ENCODE measurements at regions not wholly inside any gene's neighbourhood (a gene's known extent, or its start where the extent isn't known, plus 50 kb on each side); places are given as distances from the start of the nearest gene placed in this dataset.
"Not testable (repeated sequence)": the region's sequence is repeated elsewhere in the genome, so short reads cannot be mapped to it uniquely, and the experiment has no call there.

DNA sequence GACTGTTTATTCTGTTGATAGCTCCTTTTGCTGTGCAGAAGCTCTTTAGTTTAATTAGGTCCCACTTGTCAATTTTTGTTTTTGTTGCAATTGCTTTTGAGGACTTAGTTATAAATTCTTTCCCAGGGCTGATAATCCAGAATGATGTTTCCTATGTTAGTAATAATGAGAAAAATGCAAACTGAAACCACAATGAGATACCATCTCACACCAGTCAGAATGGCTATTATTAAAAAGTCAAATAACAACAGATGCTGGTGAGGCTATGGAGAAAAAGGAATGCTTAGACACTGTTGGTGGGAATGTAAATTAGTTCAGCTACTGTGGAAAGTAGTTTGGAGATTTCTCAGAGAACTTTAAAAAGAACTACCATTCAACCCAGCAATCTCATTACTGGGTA lies 793.0 kb downstream of the EPHA4 start:
- H3K36me3 ChIP-seq (ENCODE audit: control insufficient read depth in 2 of 2, insufficient read depth in 1 of 2, low read length in 2 of 2); H3K9me3 ChIP-seq (ENCODE audit: control insufficient read depth, insufficient read depth, low read depth, low read length); CTCF ChIA-PET; POLR2A ChIA-PET; H3K27ac ChIP-seq (ENCODE audit: extremely low read depth, low read depth, low read length); H3K4me1 ChIP-seq (ENCODE audit: control insufficient read depth, insufficient read depth, low read length); H3K4me3 ChIP-seq (ENCODE audit: low read depth, low read length): not testable (repeated sequence)

DNA sequence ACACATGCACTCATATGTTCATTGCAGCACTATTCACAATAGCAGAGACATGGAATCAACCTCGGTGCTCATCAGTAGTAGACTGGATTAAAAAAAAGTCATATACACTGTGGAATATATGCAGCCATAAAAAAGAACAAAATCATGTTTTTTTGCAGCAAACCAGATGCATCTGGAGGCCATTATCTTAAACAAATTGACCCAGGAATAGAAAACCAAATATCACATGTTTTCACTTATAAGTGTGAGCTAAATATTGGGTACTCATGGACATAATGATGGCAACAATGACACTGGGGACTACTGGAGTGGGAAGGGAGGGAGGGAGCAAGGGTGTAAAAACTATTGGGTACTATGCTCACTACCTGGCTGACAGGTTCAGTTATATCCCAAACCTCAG lies 792.6 kb downstream of the EPHA4 start:
- POLR2A ChIA-PET, result no interaction called here
- Histone ChIP-seq H3K4me3 (ENCODE audit: low read depth, low read length) (no peak overlapping the region), H3K9me3 (ENCODE audit: control insufficient read depth, insufficient read depth, low read depth, low read length) (no peaks in the 10 kb centered on the region), H3K4me1 (ENCODE audit: control insufficient read depth, insufficient read depth, low read length) (no peaks in the 10 kb centered on the region), H3K36me3 (ENCODE audit: control insufficient read depth in 2 of 2, insufficient read depth in 1 of 2, low read length in 2 of 2) (no peaks in the 10 kb centered on the region), H3K27ac (ENCODE audit: extremely low read depth, low read depth, low read length) (no peak overlapping the region)
- CTCF ChIA-PET, result no interaction called here
- TF ChIP-seq GLI2 (tag by site-specific recombination; IDR thresholded peaks at IDR 0.05; ENCODE audit: borderline replicate concordance, low read depth) (no peak), BCL11B (tag by site-specific recombination; IDR thresholded peaks at IDR 0.05; ENCODE audit: low read depth) (no peak), ZNF626 (tag by site-specific recombination; IDR thresholded peaks at IDR 0.05) (no peak), ZNF660 (tag by site-specific recombination; IDR thresholded peaks at IDR 0.05) (no peak), ZBTB1 (tag by site-specific recombination; IDR thresholded peaks at IDR 0.05) (no peak), ZBTB7A (tag by site-specific recombination; IDR thresholded peaks at IDR 0.05; ENCODE audit: low read depth) (no peak), ZIC2 (tag by site-specific recombination; IDR thresholded peaks at IDR 0.05) (no peak), ZNF433 (tag by site-specific recombination; IDR thresholded peaks at IDR 0.05; ENCODE audit: low read depth) (no peak), ZFHX2 (tag by site-specific recombination; conservative IDR thresholded peaks at IDR 0.05) (no peak), ZNF274 (IDR thresholded peaks at IDR 0.05; ENCODE audit: low read length) (no peak), ZNF274 (tag by site-specific recombination; IDR thresholded peaks at IDR 0.05; ENCODE audit: borderline replicate concordance) (no peak), ZNF654 (tag by site-specific recombination; IDR thresholded peaks at IDR 0.05; ENCODE audit: low read depth) (no peak), ZNF830 (tag by site-specific recombination; IDR thresholded peaks at IDR 0.05; ENCODE audit: low read depth) (no peak)
- TF ChIP-seq, protein P1, sequence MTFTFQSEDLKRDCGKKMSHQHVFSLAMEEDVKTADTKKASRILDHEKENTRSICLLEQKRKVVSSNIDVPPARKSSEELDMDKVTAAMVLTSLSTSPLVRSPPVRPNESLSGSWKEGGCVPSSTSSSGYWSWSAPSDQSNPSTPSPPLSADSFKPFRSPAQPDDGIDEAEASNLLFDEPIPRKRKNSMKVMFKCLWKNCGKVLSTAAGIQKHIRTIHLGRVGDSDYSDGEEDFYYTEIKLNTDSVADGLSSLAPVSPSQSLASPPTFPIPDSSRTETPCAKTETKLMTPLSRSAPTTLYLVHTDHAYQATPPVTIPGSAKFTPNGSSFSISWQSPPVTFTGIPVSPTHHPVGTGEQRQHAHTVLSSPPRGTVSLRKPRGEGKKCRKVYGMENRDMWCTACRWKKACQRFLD (tag by site-specific recombination; IDR thresholded peaks at IDR 0.05), result no peak

DNA sequence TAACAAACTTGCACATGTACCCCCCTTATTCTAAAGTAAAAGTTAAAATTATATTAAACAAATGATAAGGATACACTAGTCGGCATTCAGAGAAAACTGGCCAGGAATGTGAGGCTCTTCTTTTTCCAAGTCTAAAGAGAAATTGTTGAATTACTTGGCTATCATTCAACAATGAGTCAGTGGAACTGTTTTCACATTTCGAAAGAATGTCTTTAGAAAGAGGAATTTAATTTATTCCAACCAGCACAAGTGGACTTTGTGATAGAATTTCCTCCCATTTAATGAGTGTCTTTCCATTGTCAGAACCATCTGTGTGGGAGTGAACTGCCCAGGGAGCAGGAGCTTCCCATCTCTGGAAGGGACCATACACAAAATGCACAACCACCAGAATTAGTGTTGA lies 792.2 kb downstream of the EPHA4 start:
- POLR2A ChIA-PET, result no interaction called here
- TF ChIP-seq SCRT2 (tag by site-specific recombination; IDR thresholded peaks at IDR 0.05), result no peak
- no peak for TF ChIP-seq ZBTB20 (tag by site-specific recombination; IDR thresholded peaks at IDR 0.05)
- TF ChIP-seq, protein P2, sequence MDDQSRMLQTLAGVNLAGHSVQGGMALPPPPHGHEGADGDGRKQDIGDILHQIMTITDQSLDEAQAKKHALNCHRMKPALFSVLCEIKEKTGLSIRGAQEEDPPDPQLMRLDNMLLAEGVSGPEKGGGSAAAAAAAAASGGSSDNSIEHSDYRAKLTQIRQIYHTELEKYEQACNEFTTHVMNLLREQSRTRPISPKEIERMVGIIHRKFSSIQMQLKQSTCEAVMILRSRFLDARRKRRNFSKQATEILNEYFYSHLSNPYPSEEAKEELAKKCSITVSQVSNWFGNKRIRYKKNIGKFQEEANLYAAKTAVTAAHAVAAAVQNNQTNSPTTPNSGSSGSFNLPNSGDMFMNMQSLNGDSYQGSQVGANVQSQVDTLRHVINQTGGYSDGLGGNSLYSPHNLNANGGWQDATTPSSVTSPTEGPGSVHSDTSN (CRISPR knock-in tag; IDR thresholded peaks at IDR 0.05), result no peak
- TF ChIP-seq REPIN1 (tag by site-specific recombination; IDR thresholded peaks at IDR 0.05; ENCODE audit: low read depth), result no peak
- no peak for TF ChIP-seq ZNF138 (tag by site-specific recombination; IDR thresholded peaks at IDR 0.05; ENCODE audit: borderline replicate concordance)
- H3K4me3 ChIP-seq (ENCODE audit: low read depth, low read length), result no peak overlapping the region
- CTCF ChIA-PET, result no interaction called here
- no peaks in the 10 kb centered on the region for H3K9me3 ChIP-seq (ENCODE audit: control insufficient read depth, insufficient read depth, low read depth, low read length)
- H3K36me3 ChIP-seq (ENCODE audit: control insufficient read depth in 2 of 2, insufficient read depth in 1 of 2, low read length in 2 of 2), result no peaks in the 10 kb centered on the region
- H3K27ac ChIP-seq (ENCODE audit: extremely low read depth, low read depth, low read length), result no peak overlapping the region
- H3K4me1 ChIP-seq (ENCODE audit: control insufficient read depth, insufficient read depth, low read length), result no peaks in the 10 kb centered on the region
